NAMALWA (cell line): ENCODE measurements at regions not wholly inside any gene's neighbourhood (a gene's known extent, or its start where the extent isn't known, plus 50 kb on each side); places are given as distances from the start of the nearest gene placed in this dataset.
A peak's percentile ranks its signal among the peaks of the same experiment; 100 is the strongest.

Source experiments
- DNase-seq: peaks from one replicate; pipeline ENCODE4 v3.0.0-alpha.2; 2015; ENCODE audit warnings: low spot score

GRCh38 chr18:75489493-75490190 is 62.1 kb upstream of the SMIM21 start:
- no peak for DNase-seq

DNA sequence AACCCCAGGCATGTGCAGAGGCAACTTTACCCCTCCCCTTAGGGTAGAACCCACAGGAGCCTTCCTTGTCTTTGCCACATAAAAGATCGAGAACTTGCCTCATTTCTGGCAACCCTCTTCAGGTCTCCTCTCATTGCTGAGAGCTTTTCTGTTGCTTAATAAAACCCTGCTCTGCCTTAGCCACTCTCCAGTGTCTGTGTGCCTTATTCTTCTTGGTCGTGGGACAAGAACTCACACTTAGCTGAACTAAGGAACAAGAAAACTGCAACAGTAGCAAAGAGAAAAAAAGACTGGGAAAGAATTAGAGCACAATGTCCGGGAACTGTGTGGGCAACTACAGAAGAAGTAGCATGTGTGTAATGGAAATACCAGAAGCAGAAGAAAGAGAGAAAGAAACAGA is 56.2 kb upstream of the SMIM21 start:
- DNase-seq: peak; percentile 8

DNA sequence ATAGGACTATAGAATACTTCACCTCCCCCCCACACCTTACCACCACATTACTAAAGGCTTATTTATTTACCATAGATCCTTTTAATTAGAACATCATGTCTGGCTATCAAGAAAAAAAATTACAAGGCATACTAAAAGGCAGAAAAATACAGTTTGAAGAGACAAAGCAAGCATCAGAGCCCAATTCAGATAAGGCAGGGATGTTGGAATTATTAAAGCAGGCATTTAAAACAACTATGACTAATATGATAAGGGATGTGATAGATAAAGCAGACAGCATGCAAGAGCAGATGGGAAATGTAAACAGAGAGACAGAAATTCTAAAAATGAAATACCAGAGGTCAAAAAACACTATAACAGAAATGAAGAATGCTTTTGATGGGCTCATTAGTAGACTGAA is 55.4 kb upstream of the SMIM21 start:
- no peak for DNase-seq

GRCh38 chr18:75480487-75480886 is 53.0 kb upstream of the SMIM21 start:
- no peak for DNase-seq

- DNase-seq: peak; percentile 66
Observed at GRCh38 chr18:75478996-75479880, 51.7 kb upstream of the SMIM21 start.

GRCh38 chr18:75477900-75478299 is 50.4 kb upstream of the SMIM21 start:
- peak; percentile 2 for DNase-seq
